Neural progenitor cell (in vitro differentiated cells): ENCODE measurements at regions not wholly inside any gene's neighbourhood (a gene's known extent, or its start where the extent isn't known, plus 50 kb on each side); places are given as distances from the start of the nearest gene placed in this dataset.

Experiments used
- CTCF ChIP-seq: fragments of 200-600 bp; sonication (generic); IDR thresholded peaks from 2 replicates; pipeline ENCODE4 v1.5.1; 2017; ENCODE audit warnings: antibody characterized with exemption, mild to moderate bottlenecking
- EZH2 ChIP-seq: fragments of 200-600 bp; sonication (generic); IDR thresholded peaks from 2 replicates; pipeline ENCODE4 v1.6.1; 2017; ENCODE audit warnings: antibody characterized with exemption, mild to moderate bottlenecking, moderate library complexity
- EZH2phosphoT487 ChIP-seq: fragments of 200-600 bp; sonication (generic); IDR thresholded peaks from 2 replicates; pipeline ENCODE4 v1.6.1; 2017; ENCODE audit warnings: antibody characterized with exemption

DNA sequence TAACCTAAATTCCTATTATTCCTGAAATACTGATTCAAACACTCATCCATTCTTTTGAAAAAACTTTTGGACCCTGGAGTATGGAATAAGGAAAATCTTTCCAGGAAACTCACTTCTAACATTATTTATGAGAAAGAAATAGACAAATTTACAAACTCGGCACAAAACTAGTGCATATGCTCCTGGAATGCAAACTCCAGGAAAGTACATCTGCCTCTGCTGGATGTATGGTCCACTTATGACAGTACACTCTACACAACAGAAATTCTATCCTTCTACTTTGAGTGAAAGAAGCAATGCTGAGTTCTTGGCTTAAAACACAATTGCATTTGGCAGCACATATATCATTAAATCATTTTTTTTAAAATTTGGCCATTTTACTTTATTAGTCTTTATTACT, 700.5 kb upstream of the STXBP6 start:
- TF ChIP-seq CTCF (no peak), EZH2 (no peak), EZH2phosphoT487 (no peak)
